DMS153 treated with DMSO at 0.1 percent for 48 hours (cell line): ENCODE measurements at regions not wholly inside any gene's neighbourhood (a gene's known extent, or its start where the extent isn't known, plus 50 kb on each side); places are given as distances from the start of the nearest gene placed in this dataset.
"Not testable (repeated sequence)": the region's sequence is repeated elsewhere in the genome, so short reads cannot be mapped to it uniquely, and the experiment has no call there.

Experiments
- DNase-seq: peaks from one replicate; lab custom pipeline; 2025; ENCODE audit not compliant: unreplicated experiment; lab: John Stamatoyannopoulos, UW

- DNase-seq = no peak
These were observed 303.3 kb downstream of the ARRDC4 start for GRCh38 chr15:98263787-98264186.

GRCh38 chr15:98266295-98266694, 305.8 kb downstream of the ARRDC4 start:
- no peak for DNase-seq

GRCh38 chr15:98268163-98268562, 307.7 kb downstream of the ARRDC4 start:
- no peak for DNase-seq

- no peak for DNase-seq
These were observed 312.1 kb downstream of the ARRDC4 start for GRCh38 chr15:98272625-98273024.

- no peak for DNase-seq
These were observed 315.5 kb downstream of the ARRDC4 start for GRCh38 chr15:98276018-98276417.

DNA sequence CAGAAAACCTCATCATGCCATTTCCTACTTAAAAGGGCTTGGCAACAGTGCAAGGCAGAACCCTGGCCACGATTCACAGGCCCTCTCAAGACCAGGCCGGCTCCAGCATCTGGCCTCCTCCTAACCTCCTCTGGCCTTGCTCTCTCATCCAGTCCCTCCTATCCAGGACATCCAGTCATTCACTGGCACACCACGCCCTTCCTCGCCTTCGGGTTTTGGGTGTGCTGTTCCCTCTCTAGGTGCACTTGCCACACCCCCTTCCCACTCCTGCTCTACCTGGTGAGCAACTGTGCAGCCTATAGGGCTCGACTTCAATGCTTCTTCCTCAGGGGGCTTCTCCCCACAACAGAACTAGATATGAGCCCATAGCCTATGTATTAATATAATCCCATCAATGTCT, 317.1 kb downstream of the ARRDC4 start:
- DNase-seq = no peak

GRCh38 chr15:98280284-98280975, 319.9 kb downstream of the ARRDC4 start:
- no peak for DNase-seq

- no peak for DNase-seq
These were observed 320.6 kb downstream of the ARRDC4 start for GRCh38 chr15:98281130-98281529.

GRCh38 chr15:98282656-98283332, 322.3 kb downstream of the ARRDC4 start:
- no peak for DNase-seq

DNA sequence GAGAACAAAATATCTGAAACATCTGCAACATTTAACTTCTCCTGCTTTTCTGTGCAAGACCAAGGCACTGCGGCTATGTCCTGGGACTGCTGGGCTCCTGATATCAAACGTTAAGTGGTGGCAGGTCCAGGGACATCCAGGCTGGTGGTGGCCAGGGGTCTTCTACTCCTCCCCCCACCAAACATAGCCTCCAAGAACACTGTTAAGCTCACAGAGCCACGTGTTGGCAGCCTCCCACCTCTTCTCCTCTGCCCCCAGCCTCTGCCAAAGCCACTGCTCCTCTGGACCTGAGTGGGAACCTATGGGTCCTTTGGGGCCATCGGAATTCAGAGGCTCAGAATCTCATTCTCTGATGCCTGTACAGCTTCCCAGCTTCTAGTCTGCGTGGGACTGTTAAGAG, 325.7 kb downstream of the ARRDC4 start:
- DNase-seq = no peak

DNA sequence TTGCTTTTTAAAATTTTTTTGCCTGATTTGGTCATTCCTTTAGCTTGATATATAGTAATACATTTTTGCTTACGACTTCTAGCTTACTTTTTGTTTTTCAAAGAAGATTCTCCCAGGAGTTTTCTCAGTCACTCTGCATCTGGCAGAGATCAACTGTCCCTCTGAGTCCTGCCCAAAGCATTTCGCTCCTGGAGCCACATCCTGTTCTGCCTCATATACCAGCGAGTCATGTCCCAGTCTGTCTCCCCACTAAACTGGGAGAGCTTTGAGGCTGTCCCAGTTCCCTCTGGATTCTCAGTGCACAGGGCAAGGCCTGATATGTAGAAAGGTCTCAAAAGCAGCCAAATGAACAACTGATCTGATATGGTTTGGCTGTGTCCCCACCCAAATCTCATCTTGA, 326.3 kb downstream of the ARRDC4 start:
- no peak for DNase-seq

- no peak for DNase-seq
These were observed 327.6 kb downstream of the ARRDC4 start for GRCh38 chr15:98288091-98288590.

DNA sequence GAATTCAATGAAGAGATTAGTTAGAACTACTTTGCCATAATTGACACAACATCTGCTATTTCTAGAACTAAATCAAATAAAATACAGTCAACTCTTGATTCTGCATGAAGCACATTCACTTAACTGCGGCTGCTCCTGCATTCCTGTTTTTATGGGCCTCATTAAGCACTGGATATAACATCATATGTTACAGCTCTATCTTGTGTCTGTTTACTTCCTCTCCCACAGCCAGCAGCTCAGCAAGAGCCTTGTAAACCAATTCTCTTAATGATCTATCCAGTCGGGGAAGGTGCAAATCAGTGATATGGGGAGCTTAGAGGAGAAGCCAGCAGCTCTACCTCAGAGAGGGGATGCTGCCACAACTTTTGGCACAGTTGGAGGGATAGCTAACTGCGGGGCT, 329.2 kb downstream of the ARRDC4 start:
- DNase-seq = peak; percentile 4

DNA sequence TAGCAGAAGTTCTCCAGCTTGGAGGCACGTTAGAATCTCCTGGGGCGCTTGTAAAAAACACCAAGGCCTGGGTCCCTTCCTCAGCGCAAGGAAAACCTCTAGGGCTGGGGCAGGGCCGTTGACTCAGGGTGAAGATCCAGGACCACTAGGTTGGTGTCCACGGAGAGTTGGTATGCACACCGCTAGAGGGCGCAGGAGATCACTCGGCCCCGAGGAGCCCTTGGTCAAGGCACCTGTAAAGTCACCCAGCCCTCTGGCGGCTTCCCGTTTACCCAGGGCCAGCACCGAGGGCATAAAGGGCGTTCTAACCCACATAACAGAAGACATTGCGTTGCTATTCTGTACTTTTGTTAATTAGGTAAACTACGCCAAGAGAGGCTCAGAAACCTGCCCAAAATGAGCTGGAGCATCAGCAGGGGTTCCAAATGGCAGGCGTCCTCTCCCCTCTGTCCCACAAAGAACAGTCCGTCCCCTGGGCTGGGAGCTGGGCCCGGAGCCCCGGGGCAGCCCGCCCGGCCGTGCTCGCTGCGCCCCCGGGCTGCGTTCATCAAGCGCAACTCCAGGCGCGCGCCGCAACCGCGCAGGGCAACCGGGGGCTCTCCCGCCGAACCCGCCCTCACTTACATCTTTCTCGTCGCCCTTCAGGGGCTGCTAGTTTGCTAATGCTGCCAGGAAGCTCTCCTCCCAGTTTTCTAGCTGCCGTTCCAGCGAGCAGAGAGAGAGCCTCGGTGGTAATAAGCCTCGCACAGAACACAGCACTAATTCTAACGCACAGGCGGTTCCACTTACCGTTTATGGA, 332.1 kb downstream of the ARRDC4 start:
- DNase-seq = no peak

DNA sequence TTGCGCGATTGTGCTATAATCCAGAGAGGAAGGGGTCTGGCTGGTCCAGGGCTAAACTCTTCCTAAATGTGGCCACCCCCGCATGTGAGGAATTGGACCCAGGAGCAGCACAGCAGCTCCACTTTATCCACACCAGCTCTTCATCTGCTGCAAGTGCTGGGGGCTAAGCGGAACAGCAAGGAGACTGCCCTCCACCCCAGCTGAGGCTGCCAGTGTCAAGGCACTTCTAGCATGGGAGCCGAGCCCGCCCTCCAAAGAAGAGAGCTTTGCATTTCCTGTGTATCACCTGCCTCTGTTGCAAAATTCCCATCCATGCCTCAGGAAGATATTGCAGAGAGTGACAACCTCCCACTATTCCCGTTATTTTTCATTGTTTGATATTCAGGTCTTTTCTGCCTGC, 333.6 kb downstream of the ARRDC4 start:
- no peak for DNase-seq

DNA sequence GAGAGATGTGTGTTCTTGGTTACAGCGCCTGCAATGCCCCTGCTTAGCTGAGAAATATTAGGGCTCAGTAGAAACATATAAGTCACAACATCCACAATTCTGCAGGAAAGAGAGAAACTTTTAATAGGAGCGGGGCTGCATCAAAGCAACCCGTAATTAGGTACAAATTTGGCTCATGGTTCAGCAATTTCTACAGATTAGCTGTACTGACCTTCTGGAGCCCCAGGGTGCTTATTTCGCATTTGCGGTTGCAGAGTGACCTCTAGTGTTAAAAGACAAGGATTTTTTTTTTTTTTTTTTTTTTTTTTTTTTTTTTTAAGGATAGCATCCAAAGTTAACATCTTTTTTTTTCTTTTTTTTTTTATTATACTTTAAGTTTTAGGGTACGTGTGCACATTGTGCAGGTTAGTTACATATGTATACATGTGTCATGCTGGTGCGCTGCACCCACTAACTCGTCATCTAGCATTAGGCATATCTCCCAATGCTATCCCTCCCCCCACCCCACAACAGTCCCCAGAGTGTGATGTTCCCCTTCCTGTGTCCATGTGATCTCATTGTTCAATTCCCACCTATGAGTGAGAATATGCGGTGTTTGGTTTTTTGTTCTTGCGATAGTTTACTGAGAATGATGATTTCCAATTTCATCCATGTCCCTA, 334.7 kb downstream of the ARRDC4 start:
- DNase-seq = not testable (repeated sequence)

GRCh38 chr15:98296653-98297052, 336.1 kb downstream of the ARRDC4 start:
- DNase-seq = no peak

- no peak for DNase-seq
These were observed 343.9 kb downstream of the ARRDC4 start for GRCh38 chr15:98304371-98304770.

- DNase-seq = no peak
These were observed 340.2 kb upstream of the IGF1R start for GRCh38 chr15:98308117-98308516.

GRCh38 chr15:98311566-98312188, 336.7 kb upstream of the IGF1R start:
- no peak for DNase-seq

DNA sequence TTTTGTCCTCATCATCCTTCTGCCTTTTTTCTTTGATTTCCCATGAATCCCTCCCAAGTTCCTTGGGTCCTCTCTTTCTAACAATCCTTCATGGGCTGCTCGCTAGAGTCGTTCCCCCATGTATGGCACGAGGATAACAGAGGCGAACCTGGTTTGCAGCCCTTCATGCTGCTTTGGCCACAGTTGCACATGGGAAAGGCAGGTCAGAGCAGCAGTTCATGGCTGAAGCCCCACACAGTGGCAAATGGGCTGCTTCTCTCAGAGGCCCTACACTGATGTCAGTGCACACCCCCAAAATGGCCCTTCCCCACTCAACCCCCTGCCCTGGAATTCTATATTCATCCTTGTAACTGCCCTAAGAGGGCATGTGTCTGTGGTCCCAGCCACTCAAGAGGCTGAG, 335.4 kb upstream of the IGF1R start:
- no peak for DNase-seq
